GM19372 (cell line): ENCODE measurements at regions not wholly inside any gene's neighbourhood (a gene's known extent, or its start where the extent isn't known, plus 50 kb on each side); places are given as distances from the start of the nearest gene placed in this dataset.
"Not testable (repeated sequence)": the region's sequence is repeated elsewhere in the genome, so short reads cannot be mapped to it uniquely, and the experiment has no call there.

Source experiments
- ATAC-seq: cut with Tn5 transposase; IDR thresholded peaks from one replicate; pipeline ENCODE4 v1.9.1; 2021; ENCODE audit warnings: mild to moderate bottlenecking, low read depth, moderate library complexity; ENCODE audit not compliant: unreplicated experiment

- ATAC-seq: no peak
Observed at GRCh38 chr10:14429043-14429700, 98.4 kb upstream of the FRMD4A start.

GRCh38 chr10:14425034-14425433, 94.3 kb upstream of the FRMD4A start:
- no peak for ATAC-seq

GRCh38 chr10:14423111-14423744, 92.5 kb upstream of the FRMD4A start:
- no peak for ATAC-seq

- no peak for ATAC-seq
Observed at GRCh38 chr10:14422431-14422830, 91.7 kb upstream of the FRMD4A start.

- no peak for ATAC-seq
Observed at GRCh38 chr10:14421941-14422340, 91.2 kb upstream of the FRMD4A start.

GRCh38 chr10:14417336-14417735, 86.6 kb upstream of the FRMD4A start:
- ATAC-seq: not testable (repeated sequence)

GRCh38 chr10:14416308-14416700, 85.6 kb upstream of the FRMD4A start:
- ATAC-seq: no peak

GRCh38 chr10:14415676-14416307, 85.1 kb upstream of the FRMD4A start:
- ATAC-seq: no peak

GRCh38 chr10:14414901-14415300, 84.2 kb upstream of the FRMD4A start:
- no peak for ATAC-seq

GRCh38 chr10:14413523-14413922, 82.8 kb upstream of the FRMD4A start:
- no peak for ATAC-seq

GRCh38 chr10:14412624-14413023, 81.9 kb upstream of the FRMD4A start:
- ATAC-seq: no peak

GRCh38 chr10:14409856-14410458, 79.2 kb upstream of the FRMD4A start:
- ATAC-seq: no peak

GRCh38 chr10:14409247-14409646, 78.5 kb upstream of the FRMD4A start:
- no peak for ATAC-seq

- no peak for ATAC-seq
Observed at GRCh38 chr10:14408139-14408538, 77.4 kb upstream of the FRMD4A start.

- ATAC-seq: no peak
Observed at GRCh38 chr10:14407567-14407966, 76.8 kb upstream of the FRMD4A start.

GRCh38 chr10:14405076-14406065, 74.6 kb upstream of the FRMD4A start:
- ATAC-seq: no peak

GRCh38 chr10:14403881-14404623, 73.3 kb upstream of the FRMD4A start:
- ATAC-seq: no peak

GRCh38 chr10:14403359-14403758, 72.6 kb upstream of the FRMD4A start:
- ATAC-seq: no peak

- no peak for ATAC-seq
Observed at GRCh38 chr10:14399641-14400040, 68.9 kb upstream of the FRMD4A start.

- no peak for ATAC-seq
Observed at GRCh38 chr10:14397066-14397465, 66.3 kb upstream of the FRMD4A start.
